ENCODE measurements at regions not wholly inside any gene's neighbourhood (a gene's known extent, or its start where the extent isn't known, plus 50 kb on each side); places are given as distances from the start of the nearest gene placed in this dataset.
"Not testable (repeated sequence)": the region's sequence is repeated elsewhere in the genome, so short reads cannot be mapped to it uniquely, and the experiment has no call there.

DNA sequence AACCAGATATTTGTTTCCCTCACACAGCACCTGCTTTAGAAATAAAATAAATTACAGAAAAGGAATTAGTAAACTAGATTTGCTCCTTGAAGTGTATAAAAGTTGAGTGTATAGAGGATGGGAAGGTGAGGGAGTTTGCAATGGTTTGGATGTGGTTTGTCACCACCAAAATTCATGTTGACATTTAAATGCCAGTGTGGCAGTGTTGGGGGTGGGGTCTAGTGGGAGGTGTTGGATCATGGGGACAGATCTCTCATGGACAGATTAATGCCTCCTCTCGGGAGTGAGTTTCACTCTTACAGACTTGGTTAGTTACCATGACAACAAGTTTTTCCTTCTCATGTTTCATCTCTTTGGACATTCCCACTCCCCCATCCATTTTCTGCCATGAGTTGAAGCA is 83.9 kb upstream of the PRSS3 start:
- not testable (repeated sequence) for TF ChIP-seq POLR2AphosphoS5 (IDR thresholded peaks at IDR 0.05; ENCODE audit: low read depth, low read length); ZNF124 (CRISPR knock-in tag; IDR thresholded peaks at IDR 0.05); TAF1 (CRISPR knock-in tag; IDR thresholded peaks at IDR 0.05); GLI4 (CRISPR knock-in tag; IDR thresholded peaks at IDR 0.05; ENCODE audit: borderline replicate concordance)
- TF ChIP-seq, protein P1, sequence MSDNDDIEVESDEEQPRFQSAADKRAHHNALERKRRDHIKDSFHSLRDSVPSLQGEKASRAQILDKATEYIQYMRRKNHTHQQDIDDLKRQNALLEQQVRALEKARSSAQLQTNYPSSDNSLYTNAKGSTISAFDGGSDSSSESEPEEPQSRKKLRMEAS (IDR thresholded peaks at IDR 0.05): not testable (repeated sequence)

Data from HepG2 (cell line).